ENCODE measurements at regions not wholly inside any gene's neighbourhood (a gene's known extent, or its start where the extent isn't known, plus 50 kb on each side); places are given as distances from the start of the nearest gene placed in this dataset.

GRCh38 chr7:109125001-109125400, 555.3 kb downstream of the DNAJB9 start (continued):
- TF ChIP-seq ZNF561 (tag by site-specific recombination; IDR thresholded peaks at IDR 0.05; ENCODE audit: borderline replicate concordance), result no peak

- Histone ChIP-seq H3K4me1 (ENCODE audit: control insufficient read depth, insufficient read depth, low read length) (no peaks in the 10 kb centered on the region), H3K27ac (ENCODE audit: extremely low read depth, low read depth, low read length) (no peak overlapping the region), H3K36me3 (ENCODE audit: control insufficient read depth in 2 of 2, insufficient read depth in 1 of 2, low read length in 2 of 2) (no peaks in the 10 kb centered on the region), H3K9me3 (ENCODE audit: control insufficient read depth, insufficient read depth, low read depth, low read length) (no peaks in the 10 kb centered on the region), H3K4me3 (ENCODE audit: low read depth, low read length) (no peak overlapping the region)
- POLR2A ChIA-PET, result no interaction called here
- TF ChIP-seq ZNF121 (tag by site-specific recombination; IDR thresholded peaks at IDR 0.05), result no peak
- TF ChIP-seq ZNF473 (tag by site-specific recombination; IDR thresholded peaks at IDR 0.05), result no peak
- no peak for TF ChIP-seq KLF10 (tag by site-specific recombination; IDR thresholded peaks at IDR 0.05)
- TF ChIP-seq SP3 (tag by site-specific recombination; IDR thresholded peaks at IDR 0.05), result no peak
- no peak for TF ChIP-seq ZNF501 (tag by site-specific recombination; IDR thresholded peaks at IDR 0.05)
- TF ChIP-seq ZNF629 (tag by site-specific recombination; IDR thresholded peaks at IDR 0.05), result no peak
- no peak for TF ChIP-seq KLF1 (tag by site-specific recombination; IDR thresholded peaks at IDR 0.05)
- TF ChIP-seq BCL11A (tag by site-specific recombination; IDR thresholded peaks at IDR 0.05; ENCODE audit: low read depth), result no peak
- TF ChIP-seq YY2 (tag by site-specific recombination; IDR thresholded peaks at IDR 0.05), result no peak
- no peak for TF ChIP-seq KLF8 (tag by site-specific recombination; IDR thresholded peaks at IDR 0.05)
- TF ChIP-seq EGR2 (tag by site-specific recombination; IDR thresholded peaks at IDR 0.05; ENCODE audit: low read depth), result no peak
- no peak for TF ChIP-seq HOXD13 (CRISPR knock-in tag; IDR thresholded peaks at IDR 0.05; ENCODE audit: borderline replicate concordance)
- TF ChIP-seq PBX3 (CRISPR knock-in tag; IDR thresholded peaks at IDR 0.05), result no peak
- TF ChIP-seq ZNF366 (tag by site-specific recombination; conservative IDR thresholded peaks at IDR 0.05), result no peak
- no peak for TF ChIP-seq ATF2 (tag by site-specific recombination; IDR thresholded peaks at IDR 0.05; ENCODE audit: low read depth)
- TF ChIP-seq ZNF571 (tag by site-specific recombination; IDR thresholded peaks at IDR 0.05), result no peak
- TF ChIP-seq ZNF354C (tag by site-specific recombination; IDR thresholded peaks at IDR 0.05; ENCODE audit: borderline replicate concordance, low read depth), result no peak
- no peak for TF ChIP-seq KLF17 (tag by site-specific recombination; IDR thresholded peaks at IDR 0.05)
- CTCF ChIA-PET, result no interaction called here
Observed at GRCh38 chr7:109126404-109127050, 556.9 kb downstream of the DNAJB9 start.

GRCh38 chr7:109127145-109127544, 557.5 kb downstream of the DNAJB9 start:
- H3K36me3 ChIP-seq (ENCODE audit: control insufficient read depth in 2 of 2, insufficient read depth in 1 of 2, low read length in 2 of 2), result no peaks in the 10 kb centered on the region
- no peak overlapping the region for H3K4me3 ChIP-seq (ENCODE audit: low read depth, low read length)
- no peaks in the 10 kb centered on the region for H3K9me3 ChIP-seq (ENCODE audit: control insufficient read depth, insufficient read depth, low read depth, low read length)
- ChIA-PET POLR2A (no interaction called here), CTCF (no interaction called here)
- no peak overlapping the region for H3K27ac ChIP-seq (ENCODE audit: extremely low read depth, low read depth, low read length)
- H3K4me1 ChIP-seq (ENCODE audit: control insufficient read depth, insufficient read depth, low read length), result no peaks in the 10 kb centered on the region
- no peak for TF ChIP-seq ZSCAN30 (tag by site-specific recombination; IDR thresholded peaks at IDR 0.05)
- no peak for TF ChIP-seq ZNF621 (tag by site-specific recombination; IDR thresholded peaks at IDR 0.05)
- TF ChIP-seq TSHZ1 (tag by site-specific recombination; IDR thresholded peaks at IDR 0.05; ENCODE audit: borderline replicate concordance), result no peak
- no peak for TF ChIP-seq ZNF555 (tag by site-specific recombination; conservative IDR thresholded peaks at IDR 0.05)
- no peak for TF ChIP-seq ZNF362 (tag by site-specific recombination; IDR thresholded peaks at IDR 0.05)
- no peak for TF ChIP-seq ZNF248 (tag by site-specific recombination; IDR thresholded peaks at IDR 0.05)
